OCI-LY1 (cell line): ENCODE measurements at regions not wholly inside any gene's neighbourhood (a gene's known extent, or its start where the extent isn't known, plus 50 kb on each side); places are given as distances from the start of the nearest gene placed in this dataset.

Experiments used
- H2AFZ ChIP-seq: fragments of 200-600 bp; sonication (generic), shearing (Covaris generic); 2 replicates; pipeline ENCODE4 v1.6.0; 2014; ENCODE audit warnings: antibody characterized with exemption, mild to moderate bottlenecking, low read length
- H3F3A ChIP-seq: fragments of 200-600 bp; sonication (generic), shearing (Covaris generic); 2 replicates; pipeline ENCODE4 v1.6.0; 2014; ENCODE audit warnings: mild to moderate bottlenecking, antibody characterized with exemption, low read length, moderate library complexity; ENCODE audit not compliant: insufficient read depth
- H3K27ac ChIP-seq: fragments of 200-600 bp; sonication (generic); 2 replicates; pipeline ENCODE4 v1.5.1; 2014; ENCODE audit warnings: low read length, mixed run types, mild to moderate bottlenecking, low read depth; ENCODE audit not compliant: poor library complexity, severe bottlenecking
- H3K27me3 ChIP-seq: fragments of 200-600 bp; sonication (generic); 2 replicates; pipeline ENCODE4 v1.6.0; 2014; ENCODE audit warnings: antibody characterized with exemption, mild to moderate bottlenecking, low read length, moderate library complexity; ENCODE audit not compliant: insufficient read depth
- H3K36me3 ChIP-seq: fragments of 200-600 bp; sonication (generic); 2 replicates; pipeline ENCODE4 v1.6.1; 2014; ENCODE audit warnings: mild to moderate bottlenecking, antibody characterized with exemption, low read length, moderate library complexity, mixed read lengths; ENCODE audit not compliant: insufficient read depth
- H3K4me1 ChIP-seq: fragments of 200-600 bp; sonication (generic); 2 replicates; pipeline ENCODE4 v1.5.1; 2014; ENCODE audit warnings: mild to moderate bottlenecking, low read length, moderate library complexity; ENCODE audit not compliant: insufficient read depth, severe bottlenecking
- H3K4me2 ChIP-seq: fragments of 200-600 bp; sonication (generic), shearing (Covaris generic); 2 replicates; pipeline ENCODE4 v1.6.1; 2014; ENCODE audit warnings: low read length
- H3K4me3 ChIP-seq: fragments of 200-600 bp; sonication (generic); 2 replicates; pipeline ENCODE4 v1.5.1; 2014; ENCODE audit warnings: low read length, low read depth, mild to moderate bottlenecking, mixed read lengths; ENCODE audit not compliant: poor library complexity, severe bottlenecking
- H3K79me2 ChIP-seq: fragments of 200-600 bp; shearing (Covaris generic); 2 replicates; pipeline ENCODE4 v1.6.1; 2016; ENCODE audit warnings: mixed run types, low read length, mixed read lengths; ENCODE audit not compliant: insufficient read depth
- H3K9ac ChIP-seq: fragments of 200-600 bp; sonication (generic), shearing (Covaris generic); 2 replicates; pipeline ENCODE4 v1.6.1; 2014; ENCODE audit warnings: mild to moderate bottlenecking, low read length, mixed read lengths
- H3K9me2 ChIP-seq: fragments of 200-600 bp; sonication (generic), shearing (Covaris generic); 2 replicates; pipeline ENCODE4 v1.6.1; 2014; ENCODE audit warnings: low read depth, mild to moderate bottlenecking, low read length, mixed read lengths
- H3K9me3 ChIP-seq: fragments of 200-600 bp; shearing (Covaris generic); 2 replicates; pipeline ENCODE4 v1.6.1; 2014; ENCODE audit warnings: low read length, mixed read lengths
- H4K20me1 ChIP-seq: fragments of 200-600 bp; sonication (generic), shearing (Covaris generic); 2 replicates; pipeline ENCODE4 v1.6.0; 2016; ENCODE audit warnings: mild to moderate bottlenecking, low read length; ENCODE audit not compliant: insufficient read depth
- EZH2 ChIP-seq: fragments of 200-600 bp; sonication (generic), shearing (Covaris generic); IDR thresholded peaks from 2 replicates; pipeline ENCODE4 v1.8.0; 2017; ENCODE audit warnings: borderline replicate concordance, mixed run types, mild to moderate bottlenecking, antibody characterized with exemption, low read length, moderate library complexity, mixed read lengths
- TF ChIP-seq, protein P1 (sequence below): fragments of 200-600 bp; sonication (generic), shearing (Covaris generic); IDR thresholded peaks from 2 replicates; pipeline ENCODE4 v1.5.1; 2017; ENCODE audit warnings: mild to moderate bottlenecking, antibody characterized with exemption, low read length, moderate library complexity, mixed read lengths

DNA sequence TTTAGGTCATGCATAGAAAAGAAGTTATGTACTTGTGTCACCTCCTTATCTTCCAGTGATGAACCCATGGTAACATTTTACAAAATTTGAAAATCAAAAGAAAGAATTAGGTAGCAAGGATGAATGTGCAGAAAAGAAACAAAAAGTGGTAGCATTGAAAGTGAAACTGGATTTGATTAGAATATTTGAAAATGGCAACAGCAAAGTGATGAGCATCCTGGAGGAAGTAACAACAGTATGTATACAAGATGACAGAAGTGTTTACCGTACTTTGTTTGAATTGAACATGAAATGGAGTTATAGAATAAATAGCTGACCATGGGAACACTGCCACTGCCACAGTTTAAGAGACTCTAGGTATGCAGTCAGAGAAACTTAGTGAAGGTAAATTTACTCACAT lies 1313.1 kb downstream of the CDH11 start:
- H3K9me3 ChIP-seq, result no peaks in the 10 kb centered on the region
- no peak overlapping the region for H3K9ac ChIP-seq
- no peaks in the 10 kb centered on the region for H3K27me3 ChIP-seq
- no peaks in the 10 kb centered on the region for H4K20me1 ChIP-seq
- no peaks in the 10 kb centered on the region for H3F3A ChIP-seq
- H3K79me2 ChIP-seq, result no peaks in the 10 kb centered on the region
- H2AFZ ChIP-seq, result peak overlapping the region; percentile 94
- H3K4me1 ChIP-seq, result peaks cover 21% of the 10 kb centered on the region
- peak overlapping the region; percentile 47 for H3K4me2 ChIP-seq
- peak overlapping the region; percentile 15 for H3K4me3 ChIP-seq
- H3K36me3 ChIP-seq, result no peaks in the 10 kb centered on the region
- no peaks in the 10 kb centered on the region for H3K9me2 ChIP-seq
- no peak overlapping the region for H3K27ac ChIP-seq
- no peak for TF ChIP-seq EZH2
- TF ChIP-seq, protein P1, sequence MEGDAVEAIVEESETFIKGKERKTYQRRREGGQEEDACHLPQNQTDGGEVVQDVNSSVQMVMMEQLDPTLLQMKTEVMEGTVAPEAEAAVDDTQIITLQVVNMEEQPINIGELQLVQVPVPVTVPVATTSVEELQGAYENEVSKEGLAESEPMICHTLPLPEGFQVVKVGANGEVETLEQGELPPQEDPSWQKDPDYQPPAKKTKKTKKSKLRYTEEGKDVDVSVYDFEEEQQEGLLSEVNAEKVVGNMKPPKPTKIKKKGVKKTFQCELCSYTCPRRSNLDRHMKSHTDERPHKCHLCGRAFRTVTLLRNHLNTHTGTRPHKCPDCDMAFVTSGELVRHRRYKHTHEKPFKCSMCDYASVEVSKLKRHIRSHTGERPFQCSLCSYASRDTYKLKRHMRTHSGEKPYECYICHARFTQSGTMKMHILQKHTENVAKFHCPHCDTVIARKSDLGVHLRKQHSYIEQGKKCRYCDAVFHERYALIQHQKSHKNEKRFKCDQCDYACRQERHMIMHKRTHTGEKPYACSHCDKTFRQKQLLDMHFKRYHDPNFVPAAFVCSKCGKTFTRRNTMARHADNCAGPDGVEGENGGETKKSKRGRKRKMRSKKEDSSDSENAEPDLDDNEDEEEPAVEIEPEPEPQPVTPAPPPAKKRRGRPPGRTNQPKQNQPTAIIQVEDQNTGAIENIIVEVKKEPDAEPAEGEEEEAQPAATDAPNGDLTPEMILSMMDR, result no peak

DNA sequence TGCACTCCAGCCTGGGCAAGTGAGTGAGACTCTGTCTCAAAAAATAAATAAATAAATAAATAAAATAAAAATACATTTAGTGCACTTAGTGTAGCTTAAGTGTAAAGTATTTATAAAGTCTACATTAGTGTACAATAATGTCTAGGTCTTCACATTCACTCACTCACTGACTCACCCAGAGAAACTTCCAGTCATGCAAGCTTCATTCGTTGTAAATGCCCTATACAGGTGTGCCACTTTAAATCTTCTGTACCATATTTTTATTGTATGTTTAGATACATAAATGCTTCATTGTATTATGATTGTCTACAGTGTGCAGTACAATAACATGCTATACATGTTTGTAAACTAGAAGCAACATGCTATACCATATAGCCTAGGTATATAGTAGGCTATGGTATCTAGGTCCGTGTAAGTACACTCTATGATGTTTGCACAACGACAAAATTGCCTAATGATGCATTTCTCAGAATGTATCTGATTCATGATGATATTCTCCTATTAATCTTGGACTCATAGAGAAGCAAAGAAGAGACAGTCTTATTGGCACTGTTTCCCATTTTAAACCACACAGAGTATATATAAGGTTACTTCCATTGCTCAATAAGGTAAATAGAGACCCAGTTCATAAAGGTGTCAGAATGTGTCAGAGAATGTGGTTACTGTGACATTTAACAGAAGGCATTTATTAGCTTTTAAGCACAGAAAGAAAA lies 1314.9 kb downstream of the CDH11 start:
- Histone ChIP-seq H3K36me3 (no peaks in the 10 kb centered on the region), H2AFZ (no peak overlapping the region), H3K9ac (no peak overlapping the region), H3K4me3 (no peak overlapping the region), H4K20me1 (no peaks in the 10 kb centered on the region), H3K4me1 (peaks cover 21% of the 10 kb centered on the region), H3F3A (no peaks in the 10 kb centered on the region), H3K9me3 (no peaks in the 10 kb centered on the region), H3K9me2 (no peaks in the 10 kb centered on the region), H3K27ac (no peak overlapping the region), H3K27me3 (no peaks in the 10 kb centered on the region), H3K79me2 (no peaks in the 10 kb centered on the region), H3K4me2 (no peak overlapping the region)
- TF ChIP-seq EZH2, result no peak
- TF ChIP-seq, protein P1, result no peak

DNA sequence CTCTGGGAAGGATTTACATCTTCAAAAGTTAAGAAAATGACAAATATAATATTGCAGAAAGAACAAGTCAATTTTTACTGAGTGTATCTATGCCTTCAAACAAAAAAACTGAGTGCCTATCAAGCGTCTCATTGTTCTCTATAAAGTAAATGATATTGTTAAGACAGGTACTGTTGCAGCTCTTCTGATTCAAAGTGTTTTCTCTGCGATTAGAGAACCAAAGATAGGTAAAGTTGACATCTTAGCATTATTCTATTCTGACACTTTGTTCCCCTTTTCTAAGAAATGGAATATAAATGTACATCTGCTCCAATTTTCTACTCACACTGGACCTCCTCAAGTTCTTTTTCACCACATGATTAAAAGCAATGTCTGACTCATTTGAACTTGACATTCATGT lies 1317.7 kb downstream of the CDH11 start:
- H3K4me2 ChIP-seq, result no peak overlapping the region

More for the DNA sequence above, 1317.7 kb downstream of the CDH11 start:
- H3K9me2 ChIP-seq, result no peaks in the 10 kb centered on the region
- no peak overlapping the region for H3K27ac ChIP-seq
- H4K20me1 ChIP-seq, result no peaks in the 10 kb centered on the region
- no peaks in the 10 kb centered on the region for H3K79me2 ChIP-seq
- H3K4me3 ChIP-seq, result no peak overlapping the region
- H3K9ac ChIP-seq, result no peak overlapping the region
- TF ChIP-seq EZH2, result no peak
- TF ChIP-seq, protein P1, result no peak
- H3K36me3 ChIP-seq, result no peaks in the 10 kb centered on the region
- no peaks in the 10 kb centered on the region for H3F3A ChIP-seq
- H2AFZ ChIP-seq, result no peak overlapping the region
- H3K27me3 ChIP-seq, result no peaks in the 10 kb centered on the region
- H3K4me1 ChIP-seq, result peaks cover 18% of the 10 kb centered on the region
- no peaks in the 10 kb centered on the region for H3K9me3 ChIP-seq
